Stomach (tissue), 4 donors: ENCODE measurements at regions not wholly inside any gene's neighbourhood (a gene's known extent, or its start where the extent isn't known, plus 50 kb on each side); places are given as distances from the start of the nearest gene placed in this dataset.

Source experiments
- CTCF ChIP-seq, 7 experiments: fragments of 450-650 bp in 4 of 7; fragments of 200-600 bp in 3 of 7; sonication (generic) in 3 of 7; IDR thresholded peaks; one replicate each; pipeline ENCODE4 v1.5.1; 2016 to 2019; ENCODE audit warnings: antibody characterized with exemption in 7 of 7, control low read depth in 2 of 7, mild to moderate bottlenecking in 1 of 7
- EP300 ChIP-seq: sonication (generic); formaldehyde crosslinking; IDR thresholded peaks from one replicate; pipeline ENCODE4 v1.6.1; 2017; ENCODE audit warnings: antibody characterized with exemption
- POLR2A ChIP-seq, 4 donors: fragments of 450-650 bp; IDR thresholded peaks; one replicate each; pipeline ENCODE4 v1.6.1; 2016; ENCODE audit warnings: antibody characterized with exemption in 4 of 4, control low read depth in 2 of 4, mild to moderate bottlenecking in 1 of 4, moderate library complexity in 1 of 4
- POLR2AphosphoS5 ChIP-seq, 3 donors: sonication (generic); formaldehyde crosslinking; IDR thresholded peaks; one replicate each; pipeline ENCODE4 v1.6.1; 2016; ENCODE audit warnings: antibody characterized with exemption in 3 of 3

- TF ChIP-seq CTCF (IDR thresholded peaks at IDR 0.05) (no peak), POLR2A (IDR thresholded peaks at IDR 0.05) (no peak), EP300 (no peak), POLR2AphosphoS5 (IDR thresholded peaks at IDR 0.05) (no peak)
Measured at GRCh38 chr21:32102426-32102825, 176.4 kb downstream of the MIS18A start.
